Activated B cell treated with CpG ODN at 0.5 μM for 24 hours (primary cell): ENCODE measurements at regions not wholly inside any gene's neighbourhood (a gene's known extent, or its start where the extent isn't known, plus 50 kb on each side); places are given as distances from the start of the nearest gene placed in this dataset.

Source experiments
- ATAC-seq: fragments of 200-7000 bp; cut with Tn5 transposase; one replicate; pipeline ENCODE4 v1.10.0; 2021; ENCODE audit warnings: low read depth, mild to moderate bottlenecking, moderate library complexity
- CTCF ChIA-PET: fragments of 350-600 bp; sonication (Branson Sonifier 250); formaldehyde crosslinking; loops from one replicate; lab custom pipeline; 2021; ENCODE audit warnings: antibody characterized with exemption; lab: Charles Lee
- POLR2A ChIA-PET: fragments of 350-600 bp; sonication (Branson Sonifier 250); formaldehyde crosslinking; loops from one replicate; lab custom pipeline; 2021; ENCODE audit warnings: antibody characterized with exemption; lab: Charles Lee
- DNase-seq: peaks from one replicate; pipeline ENCODE4 v3.0.0; 2022
- H3K27ac Mint-ChIP-seq: one replicate; pipeline ENCODE4 v1.8.0; 2020; ENCODE audit warnings: mixed read lengths
- H3K27me3 Mint-ChIP-seq: one replicate; pipeline ENCODE4 v1.8.0; 2021; ENCODE audit warnings: mixed read lengths
- H3K36me3 Mint-ChIP-seq: one replicate; pipeline ENCODE4 v1.8.0; 2021; ENCODE audit warnings: low read depth, mixed read lengths
- H3K4me1 Mint-ChIP-seq: one replicate; pipeline ENCODE4 v1.8.0; 2021; ENCODE audit warnings: mixed read lengths
- H3K4me3 Mint-ChIP-seq: one replicate; pipeline ENCODE4 v1.8.0; 2020; ENCODE audit warnings: mild to moderate bottlenecking, mixed read lengths
- H3K9me3 Mint-ChIP-seq: one replicate; pipeline ENCODE4 v1.8.0; 2020; ENCODE audit warnings: mixed read lengths
- CTCF ChIP-seq: fragments of 200-600 bp; IDR thresholded peaks from one replicate; pipeline ENCODE4 v1.8.0; 2022; ENCODE audit warnings: antibody characterized with exemption, mild to moderate bottlenecking
- intact Hi-C: fragments of 100-400 bp; cut with micrococcal nuclease; formaldehyde crosslinking; loops from one replicate; pipeline ENCODE4 v1.15.1; 2024

- Mint-ChIP-seq H3K4me3 (no peak overlapping the region), H3K27ac (no peak overlapping the region), H3K9me3 (peaks cover 10% of the 10 kb centered on the region), H3K4me1 (no peaks in the 10 kb centered on the region), H3K36me3 (no peaks in the 10 kb centered on the region), H3K27me3 (no peaks in the 10 kb centered on the region)
- DNase-seq (no peak), ATAC-seq (no peak)
- no peak for TF ChIP-seq CTCF
- POLR2A ChIA-PET, result no interaction called here
- CTCF ChIA-PET, result no interaction called here
- intact Hi-C loops, result no loop called here
Observed at GRCh38 chr2:156955701-156956100, 301.8 kb upstream of the GALNT5 start.

- CTCF ChIA-PET, result no interaction called here
- Mint-ChIP-seq H3K4me1 (no peaks in the 10 kb centered on the region), H3K4me3 (no peak overlapping the region), H3K27ac (no peak overlapping the region), H3K27me3 (no peaks in the 10 kb centered on the region), H3K9me3 (peaks cover 9% of the 10 kb centered on the region), H3K36me3 (no peaks in the 10 kb centered on the region)
- POLR2A ChIA-PET, result no interaction called here
- DNase-seq (no peak), ATAC-seq (no peak)
- intact Hi-C loops, result no loop called here
- TF ChIP-seq CTCF, result no peak
Observed at GRCh38 chr2:156956161-156956560, 301.3 kb upstream of the GALNT5 start.

GRCh38 chr2:156958374-156958773, 299.1 kb upstream of the GALNT5 start:
- ChIA-PET CTCF (no interaction called here), POLR2A (no interaction called here)
- peaks cover 1% of the 10 kb centered on the region for H3K9me3 Mint-ChIP-seq
- no peak for TF ChIP-seq CTCF
- no peaks in the 10 kb centered on the region for H3K36me3 Mint-ChIP-seq
- no peak overlapping the region for H3K4me3 Mint-ChIP-seq
- no peaks in the 10 kb centered on the region for H3K4me1 Mint-ChIP-seq
- ATAC-seq, result no peak
- intact Hi-C loops, result no loop called here
- H3K27me3 Mint-ChIP-seq, result no peaks in the 10 kb centered on the region
- H3K27ac Mint-ChIP-seq, result no peak overlapping the region
- DNase-seq, result no peak

GRCh38 chr2:156959481-156959880, 298.0 kb upstream of the GALNT5 start:
- TF ChIP-seq CTCF, result no peak
- Mint-ChIP-seq H3K27me3 (no peaks in the 10 kb centered on the region), H3K4me1 (no peaks in the 10 kb centered on the region), H3K9me3 (no peaks in the 10 kb centered on the region), H3K4me3 (no peak overlapping the region), H3K36me3 (no peaks in the 10 kb centered on the region), H3K27ac (no peak overlapping the region)
- DNase-seq (no peak), ATAC-seq (no peak)
- intact Hi-C loops, result no loop called here
- POLR2A ChIA-PET, result no interaction called here
- CTCF ChIA-PET, result no interaction called here

- no peaks in the 10 kb centered on the region for H3K36me3 Mint-ChIP-seq
- ATAC-seq (no peak), DNase-seq (no peak)
- no peaks in the 10 kb centered on the region for H3K4me1 Mint-ChIP-seq
- no peak overlapping the region for H3K4me3 Mint-ChIP-seq
- no peaks in the 10 kb centered on the region for H3K9me3 Mint-ChIP-seq
- intact Hi-C loops, result no loop called here
- H3K27ac Mint-ChIP-seq, result no peak overlapping the region
- ChIA-PET CTCF (no interaction called here), POLR2A (no interaction called here)
- TF ChIP-seq CTCF, result no peak
- H3K27me3 Mint-ChIP-seq, result no peaks in the 10 kb centered on the region
Observed at GRCh38 chr2:156982615-156983014, 274.9 kb upstream of the GALNT5 start.
